Mesodermal cell (in vitro differentiated cells): ENCODE measurements at regions not wholly inside any gene's neighbourhood (a gene's known extent, or its start where the extent isn't known, plus 50 kb on each side); places are given as distances from the start of the nearest gene placed in this dataset.

ENCODE experiments used
- H3K27ac ChIP-seq: 2 replicates; pipeline ENCODE4 v1.7.0; 2013; ENCODE audit warnings: mild to moderate bottlenecking, low read depth, low read length, moderate library complexity; ENCODE audit not compliant: severe bottlenecking
- H3K36me3 ChIP-seq: 2 replicates; pipeline ENCODE4 v1.7.1; 2013; ENCODE audit warnings: mild to moderate bottlenecking, low read length, moderate library complexity; ENCODE audit not compliant: control insufficient read depth, insufficient read depth
- H3K4me1 ChIP-seq: one replicate; pipeline ENCODE4 v1.7.1; 2013; ENCODE audit warnings: mild to moderate bottlenecking, low read length; ENCODE audit not compliant: insufficient read depth, control insufficient read depth, poor library complexity, severe bottlenecking
- H3K4me3 ChIP-seq: 2 replicates; pipeline ENCODE4 v1.7.0; 2013; ENCODE audit warnings: low read length, control low read depth, mild to moderate bottlenecking; ENCODE audit not compliant: insufficient read depth, poor library complexity, severe bottlenecking; ENCODE audit errors: extremely low read depth
- H3K9me3 ChIP-seq: 2 replicates; pipeline ENCODE4 v1.7.1; 2013; ENCODE audit warnings: mild to moderate bottlenecking, low read length, moderate library complexity; ENCODE audit not compliant: control insufficient read depth
- WGBS, 2 experiments: methylation state at CpG; one replicate each; pipeline ENCODE4 v1.1.5; 2013; ENCODE audit warnings: missing lambda C conversion rate in 2 of 2; ENCODE audit not compliant: insufficient coverage in 2 of 2; 5-methylcytosine and 5-hydroxymethylcytosine counted together

DNA sequence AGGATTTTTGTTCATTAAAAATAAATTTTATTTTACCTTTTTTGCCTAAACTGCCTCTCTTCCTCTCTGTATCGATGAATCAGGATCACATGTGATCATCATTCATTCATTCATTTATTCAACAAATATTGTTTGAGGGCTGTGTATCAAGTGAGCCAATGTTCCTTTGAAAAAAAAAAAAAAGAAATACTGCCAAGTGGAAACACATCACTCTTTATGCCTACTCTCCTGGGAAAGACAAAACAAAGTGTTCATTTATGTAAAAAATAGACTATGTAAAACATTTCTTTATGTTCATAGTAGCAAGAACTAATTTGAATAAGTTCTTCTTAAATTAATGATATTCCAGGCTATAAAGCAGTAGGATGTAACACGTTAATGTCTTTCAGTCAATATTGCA, 233.1 kb downstream of the POSTN start:
- WGBS, 2 experiments, result no CpG with 5 or more reads among the region's 2 CpGs
- H3K27ac ChIP-seq, result no peak overlapping the region
- H3K36me3 ChIP-seq, result no peaks in the 10 kb centered on the region

DNA sequence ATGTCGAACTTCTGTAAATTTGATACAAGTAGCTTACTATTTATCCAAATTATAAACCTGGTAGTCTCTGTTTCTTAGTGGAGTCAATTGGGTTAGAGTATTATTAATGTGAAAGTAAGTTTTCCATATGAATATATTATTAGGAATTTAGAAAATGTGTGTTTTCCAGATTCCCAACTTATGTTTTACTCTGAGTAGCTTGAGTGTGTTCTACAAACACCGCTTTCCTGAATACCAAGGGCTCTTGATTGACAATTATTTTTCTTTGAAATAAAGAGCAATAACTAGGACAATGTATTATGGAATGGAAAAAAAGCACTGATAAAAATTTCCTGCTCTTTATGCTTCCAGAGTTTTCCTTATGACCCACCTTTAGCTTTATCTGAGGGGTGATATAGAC, 233.6 kb downstream of the POSTN start:
- Histone ChIP-seq H3K27ac (no peak overlapping the region), H3K9me3 (no peaks in the 10 kb centered on the region), H3K4me3 (no peak overlapping the region), H3K36me3 (no peaks in the 10 kb centered on the region), H3K4me1 (peaks cover 7% of the 10 kb centered on the region)
- 100% methylated on average over 1 of the region's 2 CpGs; no CpG with 5 or more reads in 1 of the 2 experiments for WGBS, 2 experiments

More for the DNA sequence above, 233.1 kb downstream of the POSTN start:
- Histone ChIP-seq H3K9me3 (no peaks in the 10 kb centered on the region), H3K4me1 (peaks cover 6% of the 10 kb centered on the region), H3K4me3 (no peak overlapping the region)

DNA sequence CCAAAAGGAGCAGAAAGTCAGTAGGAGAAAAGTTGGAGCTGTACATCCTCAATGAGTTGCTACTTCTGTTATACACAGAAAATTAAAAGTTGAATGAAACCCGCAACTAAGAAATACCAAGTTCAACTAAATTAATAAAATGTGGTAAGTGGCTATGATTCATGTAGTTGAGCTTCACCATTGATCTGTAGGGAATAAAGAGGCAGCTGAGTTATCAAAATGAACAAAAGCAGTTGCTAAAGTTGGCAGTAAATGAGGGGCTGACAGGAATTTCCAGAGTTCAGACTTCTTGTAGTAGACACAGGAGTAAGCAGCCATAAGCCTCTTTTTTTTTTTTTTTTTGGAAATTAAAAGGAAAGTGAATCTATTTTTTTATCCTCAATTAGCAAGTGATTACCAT, 234.6 kb downstream of the POSTN start:
- WGBS, 2 experiments, result no CpG with 5 or more reads among the region's 1 CpG
- Histone ChIP-seq H3K4me1 (peaks cover 11% of the 10 kb centered on the region), H3K9me3 (no peaks in the 10 kb centered on the region), H3K27ac (no peak overlapping the region), H3K36me3 (no peaks in the 10 kb centered on the region), H3K4me3 (no peak overlapping the region)

DNA sequence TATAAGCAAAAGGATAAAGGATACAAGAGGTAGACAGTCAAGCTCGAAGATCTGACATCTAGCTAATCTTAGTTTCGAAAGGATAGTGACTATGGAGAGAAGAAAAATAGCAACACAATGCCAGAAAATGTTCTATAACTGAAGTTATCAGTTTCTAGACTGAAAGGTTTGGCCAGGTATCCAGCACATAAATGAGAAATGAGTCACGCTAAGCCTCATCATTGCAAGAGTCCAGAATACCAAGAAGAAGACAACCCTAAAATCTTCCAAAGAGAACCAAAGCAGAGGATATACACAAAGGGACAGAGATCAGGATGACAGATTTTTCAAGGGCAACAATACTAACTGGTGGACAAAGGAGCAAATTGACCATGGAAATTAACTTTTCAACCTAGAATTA, 237.0 kb downstream of the POSTN start:
- Histone ChIP-seq H3K4me3 (no peak overlapping the region), H3K9me3 (no peaks in the 10 kb centered on the region), H3K36me3 (no peaks in the 10 kb centered on the region), H3K4me1 (peaks cover 11% of the 10 kb centered on the region), H3K27ac (no peak overlapping the region)
- WGBS, 2 experiments, result 87 to 100% methylated on average over 2 to 3 of the region's 3 CpGs

DNA sequence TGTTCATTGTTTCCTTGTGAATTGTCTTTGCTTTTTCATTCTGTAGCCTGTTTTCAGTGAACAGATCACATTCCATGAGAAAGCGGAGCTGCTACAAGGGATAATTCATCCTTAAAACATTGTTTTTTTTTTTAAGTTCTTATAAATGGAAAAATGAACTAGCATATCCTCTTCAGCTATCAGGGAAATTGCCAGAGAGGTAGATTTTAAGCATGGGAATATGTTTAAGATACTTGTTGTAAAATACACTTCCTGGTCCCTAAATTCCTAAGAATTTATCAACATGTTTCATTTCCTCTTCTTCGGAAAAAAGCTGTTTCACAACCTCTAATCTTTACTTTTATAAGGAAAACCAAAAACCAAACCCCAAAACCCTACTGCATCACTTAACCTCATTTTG, 238.0 kb downstream of the POSTN start:
- Histone ChIP-seq H3K4me3 (no peak overlapping the region), H3K36me3 (no peaks in the 10 kb centered on the region), H3K9me3 (no peaks in the 10 kb centered on the region), H3K4me1 (peaks cover 11% of the 10 kb centered on the region), H3K27ac (peak overlapping the region; percentile 43)
- 100% methylated on average over 1 of the region's 2 CpGs; no CpG with 5 or more reads in 1 of the 2 experiments for WGBS, 2 experiments

DNA sequence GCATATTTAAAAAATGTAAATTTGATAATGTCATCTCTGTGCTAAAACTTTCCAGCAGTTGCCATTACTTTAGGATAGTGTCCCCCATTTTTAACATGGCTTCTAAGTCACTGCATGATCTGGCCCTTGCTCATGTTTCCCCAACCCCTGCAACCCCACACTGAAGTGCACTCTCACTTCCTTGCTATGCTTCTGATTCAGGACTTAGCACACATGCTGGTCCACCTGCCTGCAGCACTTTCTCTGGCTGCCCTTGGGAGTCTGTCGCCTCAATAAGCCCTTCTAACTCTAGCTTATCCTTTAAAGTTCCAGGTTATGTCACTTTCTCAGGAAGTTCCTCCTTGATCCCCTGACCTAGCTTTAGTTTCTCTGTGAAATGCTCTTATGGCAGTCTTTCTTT, 241.0 kb downstream of the POSTN start:
- WGBS, 2 experiments, result 91 to 100% methylated on average over 1 of the region's 1 CpG
- no peak overlapping the region for H3K4me3 ChIP-seq
- H3K36me3 ChIP-seq, result no peaks in the 10 kb centered on the region
- H3K27ac ChIP-seq, result no peak overlapping the region
- H3K9me3 ChIP-seq, result no peaks in the 10 kb centered on the region
- peaks cover 11% of the 10 kb centered on the region for H3K4me1 ChIP-seq

DNA sequence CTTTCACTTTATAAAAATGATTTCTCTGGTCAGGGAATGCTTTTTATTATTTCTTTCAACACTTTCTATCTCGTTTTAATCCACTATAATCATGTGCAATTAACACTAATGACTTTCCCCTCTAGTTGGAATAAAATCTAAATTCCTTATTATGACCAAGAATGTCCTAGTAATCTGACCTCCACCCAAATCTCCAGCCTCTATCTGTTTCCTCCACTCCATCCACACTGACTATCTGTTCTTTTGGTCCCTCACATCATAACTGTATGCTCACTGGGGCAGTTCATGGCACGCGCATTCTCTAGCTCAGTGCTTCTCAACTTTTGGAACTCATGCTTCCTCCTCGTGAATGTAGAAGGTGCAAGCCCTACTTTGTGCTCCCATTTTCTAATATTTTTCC, 244.7 kb downstream of the POSTN start:
- 93 to 95% methylated on average over 3 of the region's 4 CpGs for WGBS, 2 experiments
- H3K4me1 ChIP-seq, result no peaks in the 10 kb centered on the region
- no peaks in the 10 kb centered on the region for H3K36me3 ChIP-seq

DNA sequence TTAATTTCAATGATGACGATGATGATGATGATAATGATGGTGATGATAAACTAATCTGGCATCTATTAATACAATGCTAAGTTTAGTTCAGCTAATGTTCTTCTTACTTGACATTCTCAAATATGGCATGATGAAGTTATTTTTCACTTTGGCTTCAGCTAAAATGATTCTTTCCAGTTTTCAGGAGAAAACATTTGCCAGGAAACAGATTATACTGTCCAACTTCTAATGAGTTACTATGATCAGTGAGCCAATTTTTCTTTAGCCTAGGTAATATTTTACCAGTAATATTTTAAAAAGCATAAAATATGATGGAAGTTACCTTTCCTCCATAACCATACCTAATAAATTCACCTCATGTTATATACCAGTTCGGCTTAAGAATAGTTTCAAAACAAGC, 245.7 kb upstream of the CSNK1A1L start:
- no peak overlapping the region for H3K4me3 ChIP-seq
- WGBS, 2 experiments, result no CpG with 5 or more reads among the region's 2 CpGs
- no peaks in the 10 kb centered on the region for H3K36me3 ChIP-seq
- H3K9me3 ChIP-seq, result no peaks in the 10 kb centered on the region
- no peaks in the 10 kb centered on the region for H3K4me1 ChIP-seq
- H3K27ac ChIP-seq, result no peak overlapping the region

More for the DNA sequence above, 244.7 kb downstream of the POSTN start:
- Histone ChIP-seq H3K4me3 (no peak overlapping the region), H3K9me3 (no peaks in the 10 kb centered on the region), H3K27ac (no peak overlapping the region)

- H3K36me3 ChIP-seq, result no peaks in the 10 kb centered on the region
- no peak overlapping the region for H3K27ac ChIP-seq
- no peak overlapping the region for H3K4me3 ChIP-seq
- 100% methylated on average over 1 of the region's 4 CpGs; no CpG with 5 or more reads in 1 of the 2 experiments for WGBS, 2 experiments
- no peaks in the 10 kb centered on the region for H3K9me3 ChIP-seq
- H3K4me1 ChIP-seq, result peaks cover 3% of the 10 kb centered on the region
Observed at GRCh38 chr13:37349916-37350315, 244.5 kb upstream of the CSNK1A1L start.

DNA sequence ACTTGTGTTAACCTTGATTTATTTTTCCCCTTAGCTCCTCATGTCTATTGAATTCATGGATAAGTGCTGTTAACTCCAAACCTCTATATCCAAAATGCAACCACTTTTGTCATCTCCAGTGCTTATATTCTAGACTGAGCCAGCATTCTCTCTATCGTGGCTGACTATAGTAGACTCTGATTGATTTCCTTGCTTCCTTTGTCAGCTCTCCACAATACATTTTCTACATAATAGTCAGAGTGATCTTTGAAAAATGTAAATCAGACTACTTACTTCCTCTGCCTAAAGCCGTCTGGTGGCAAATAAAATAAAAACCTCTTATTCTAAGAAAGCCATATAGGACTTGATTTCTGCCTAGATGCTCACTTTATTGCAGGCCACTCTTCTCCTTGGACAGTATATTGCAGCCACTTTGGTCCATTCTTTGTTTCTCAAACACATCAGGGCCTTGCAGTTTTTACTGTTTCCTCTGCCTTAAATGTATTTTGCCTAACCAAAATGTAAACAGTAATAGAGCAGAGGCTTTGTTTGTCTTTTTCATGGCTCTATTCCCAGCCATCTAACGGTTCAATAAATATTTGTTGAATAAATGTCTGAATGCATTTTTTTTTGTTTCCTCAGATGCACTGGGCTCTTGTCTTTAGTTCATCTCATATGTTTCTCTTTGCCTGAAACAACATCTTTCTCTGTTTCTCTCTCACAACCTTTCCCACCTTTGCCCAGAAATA, 243.6 kb upstream of the CSNK1A1L start:
- 83% methylated on average over 1 of the region's 3 CpGs; no CpG with 5 or more reads in 1 of the 2 experiments for WGBS, 2 experiments
- Histone ChIP-seq H3K4me3 (no peak overlapping the region), H3K27ac (no peak overlapping the region), H3K36me3 (no peaks in the 10 kb centered on the region), H3K4me1 (peaks cover 3% of the 10 kb centered on the region), H3K9me3 (no peaks in the 10 kb centered on the region)

GRCh38 chr13:37345869-37346268, 240.4 kb upstream of the CSNK1A1L start:
- H3K4me3 ChIP-seq, result no peak overlapping the region
- no peak overlapping the region for H3K27ac ChIP-seq
- no CpG with 5 or more reads among the region's 1 CpG for WGBS, 2 experiments
- no peaks in the 10 kb centered on the region for H3K9me3 ChIP-seq
- no peaks in the 10 kb centered on the region for H3K36me3 ChIP-seq
- H3K4me1 ChIP-seq, result peaks cover 3% of the 10 kb centered on the region
